SH-SY5Y (cell line): ENCODE measurements at regions not wholly inside any gene's neighbourhood (a gene's known extent, or its start where the extent isn't known, plus 50 kb on each side); places are given as distances from the start of the nearest gene placed in this dataset.

Experiments
- GATA2 ChIP-seq: IDR thresholded peaks from 2 replicates; pipeline ENCODE4 v1.6.1; 2011; ENCODE audit warnings: mild to moderate bottlenecking, low read depth, low read length
- GATA3 ChIP-seq: IDR thresholded peaks from 2 replicates; pipeline ENCODE4 v1.6.1; 2011; ENCODE audit warnings: low read depth, mild to moderate bottlenecking, low read length, moderate library complexity

- TF ChIP-seq GATA2 = no peak
- TF ChIP-seq GATA3 = no peak
These were observed 64.4 kb upstream of the RPL38 start for GRCh38 chr17:74139120-74139519.
